HEK293 (cell line): ENCODE measurements at regions not wholly inside any gene's neighbourhood (a gene's known extent, or its start where the extent isn't known, plus 50 kb on each side); places are given as distances from the start of the nearest gene placed in this dataset.

ENCODE experiments used
- CTCF ChIA-PET: fragments of 350-600 bp; formaldehyde crosslinking; extraction: SDS; loops from one replicate; lab custom pipeline; 2021; ENCODE audit warnings: antibody characterized with exemption; lab: Yijun Ruan, JAX
- POLR2A ChIA-PET: fragments of 300-600 bp; formaldehyde crosslinking; extraction: SDS; loops from one replicate; lab custom pipeline; 2020; ENCODE audit warnings: antibody characterized with exemption, inconsistent platforms; lab: Yijun Ruan, JAX
- H3K27ac ChIP-seq: fragments of 200-500 bp; sonication (Bioruptor generic); 2 replicates; pipeline ENCODE4 v1.5.1; 2014; ENCODE audit warnings: low read depth, low read length, control low read depth, inconsistent platforms; ENCODE audit errors: extremely low read depth
- H3K36me3 ChIP-seq, 2 experiments: fragments of 200-500 bp in 1 of 2; sonication (Bioruptor generic) in 1 of 2; 1 replicate in 1 of 2; 2 replicates in 1 of 2; pipeline ENCODE4 v1.5.1; 2014 to 2017; ENCODE audit warnings: inconsistent platforms in 2 of 2, low read length in 2 of 2; ENCODE audit not compliant: control insufficient read depth in 2 of 2, insufficient read depth in 1 of 2
- H3K4me1 ChIP-seq: fragments of 200-500 bp; sonication (Bioruptor generic); 2 replicates; pipeline ENCODE4 v1.5.1; 2014; ENCODE audit warnings: mild to moderate bottlenecking, low read length, inconsistent platforms; ENCODE audit not compliant: control insufficient read depth, insufficient read depth
- H3K4me3 ChIP-seq: 2 replicates; pipeline ENCODE4 v1.5.1; 2011; ENCODE audit warnings: low read depth, mild to moderate bottlenecking, control low read depth, low read length, moderate library complexity
- H3K9me3 ChIP-seq: fragments of 200-500 bp; sonication (Bioruptor generic); 2 replicates; pipeline ENCODE4 v1.5.1; 2014; ENCODE audit warnings: low read depth, low read length, inconsistent platforms; ENCODE audit not compliant: control insufficient read depth, insufficient read depth
- GLIS2 ChIP-seq: fragments of 450-650 bp; formaldehyde crosslinking; IDR thresholded peaks from 2 replicates; pipeline ENCODE4 v1.5.1; 2016; ENCODE audit warnings: missing biosample characterization, missing genetic modification characterization
- SCRT1 ChIP-seq: fragments of 450-650 bp; formaldehyde crosslinking; IDR thresholded peaks from 2 replicates; pipeline ENCODE4 v1.5.1; 2016; ENCODE audit warnings: missing biosample characterization, missing genetic modification characterization, borderline replicate concordance
- SP2 ChIP-seq: fragments of 450-650 bp; formaldehyde crosslinking; IDR thresholded peaks from 2 replicates; pipeline ENCODE4 v1.5.1; 2016; ENCODE audit warnings: missing biosample characterization, missing genetic modification characterization
- ZBTB1 ChIP-seq: fragments of 450-650 bp; formaldehyde crosslinking; IDR thresholded peaks from 2 replicates; pipeline ENCODE4 v1.5.1; 2016; ENCODE audit warnings: missing biosample characterization, missing genetic modification characterization
- ZBTB21 ChIP-seq: fragments of 450-650 bp; formaldehyde crosslinking; IDR thresholded peaks from 2 replicates; pipeline ENCODE4 v1.5.1; 2017; ENCODE audit warnings: missing biosample characterization, missing genetic modification characterization
- ZBTB8A ChIP-seq: fragments of 450-650 bp; formaldehyde crosslinking; IDR thresholded peaks from 2 replicates; pipeline ENCODE4 v1.5.1; 2016; ENCODE audit warnings: missing biosample characterization, missing genetic modification characterization
- ZNF10 ChIP-seq: fragments of 450-650 bp; formaldehyde crosslinking; IDR thresholded peaks from 2 replicates; pipeline ENCODE4 v1.5.1; 2017; ENCODE audit warnings: missing biosample characterization, missing genetic modification characterization
- ZNF184 ChIP-seq: fragments of 450-650 bp; IDR thresholded peaks from 2 replicates; pipeline ENCODE4 v1.5.1; 2018; ENCODE audit warnings: missing biosample characterization, mild to moderate bottlenecking, missing genetic modification characterization
- ZNF202 ChIP-seq: fragments of 450-650 bp; formaldehyde crosslinking; IDR thresholded peaks from 2 replicates; pipeline ENCODE4 v1.5.1; 2016; ENCODE audit warnings: missing biosample characterization, missing genetic modification characterization, borderline replicate concordance
- ZNF266 ChIP-seq: fragments of 450-650 bp; formaldehyde crosslinking; IDR thresholded peaks from 2 replicates; pipeline ENCODE4 v1.5.1; 2016; ENCODE audit warnings: missing biosample characterization, missing genetic modification characterization, low read depth
- ZNF302 ChIP-seq: fragments of 450-650 bp; formaldehyde crosslinking; IDR thresholded peaks from 2 replicates; pipeline ENCODE4 v1.5.1; 2016; ENCODE audit warnings: missing biosample characterization, missing genetic modification characterization, low read depth
- ZNF623 ChIP-seq: fragments of 450-650 bp; formaldehyde crosslinking; IDR thresholded peaks from 2 replicates; pipeline ENCODE4 v1.5.1; 2016; ENCODE audit warnings: missing biosample characterization, missing genetic modification characterization
- ZNF629 ChIP-seq: fragments of 450-650 bp; formaldehyde crosslinking; IDR thresholded peaks from 2 replicates; pipeline ENCODE4 v1.5.1; 2017; ENCODE audit warnings: missing biosample characterization, missing genetic modification characterization
- TF ChIP-seq, protein P1 (sequence below): fragments of 450-650 bp; formaldehyde crosslinking; IDR thresholded peaks from 2 replicates; pipeline ENCODE4 v1.5.1; 2017; ENCODE audit warnings: missing biosample characterization, missing genetic modification characterization
- TF ChIP-seq, protein P2 (sequence below): fragments of 450-650 bp; formaldehyde crosslinking; IDR thresholded peaks from 2 replicates; pipeline ENCODE4 v1.5.1; 2016; ENCODE audit warnings: missing biosample characterization, missing genetic modification characterization
- TF ChIP-seq, protein P3 (sequence below): fragments of 450-650 bp; formaldehyde crosslinking; IDR thresholded peaks from 2 replicates; pipeline ENCODE4 v1.5.1; 2016; ENCODE audit warnings: missing biosample characterization, missing genetic modification characterization, low read depth
- TF ChIP-seq, protein P4 (sequence below): fragments of 450-650 bp; formaldehyde crosslinking; IDR thresholded peaks from 2 replicates; pipeline ENCODE4 v1.5.1; 2016; ENCODE audit warnings: missing biosample characterization, missing genetic modification characterization
- TF ChIP-seq, protein P5 (sequence below): fragments of 450-650 bp; formaldehyde crosslinking; optimal IDR thresholded peaks from 2 replicates; pipeline ENCODE3; 2016; ENCODE audit warnings: missing biosample characterization, mild to moderate bottlenecking, missing genetic modification characterization
- TF ChIP-seq, protein P6 (sequence below): fragments of 450-650 bp; formaldehyde crosslinking; IDR thresholded peaks from 2 replicates; pipeline ENCODE4 v1.5.0; 2017; ENCODE audit warnings: missing biosample characterization, missing genetic modification characterization, borderline replicate concordance
- TF ChIP-seq, protein P7 (sequence below): fragments of 450-650 bp; formaldehyde crosslinking; IDR thresholded peaks from 2 replicates; pipeline ENCODE4 v1.5.1; 2017; ENCODE audit warnings: missing biosample characterization, missing genetic modification characterization

DNA sequence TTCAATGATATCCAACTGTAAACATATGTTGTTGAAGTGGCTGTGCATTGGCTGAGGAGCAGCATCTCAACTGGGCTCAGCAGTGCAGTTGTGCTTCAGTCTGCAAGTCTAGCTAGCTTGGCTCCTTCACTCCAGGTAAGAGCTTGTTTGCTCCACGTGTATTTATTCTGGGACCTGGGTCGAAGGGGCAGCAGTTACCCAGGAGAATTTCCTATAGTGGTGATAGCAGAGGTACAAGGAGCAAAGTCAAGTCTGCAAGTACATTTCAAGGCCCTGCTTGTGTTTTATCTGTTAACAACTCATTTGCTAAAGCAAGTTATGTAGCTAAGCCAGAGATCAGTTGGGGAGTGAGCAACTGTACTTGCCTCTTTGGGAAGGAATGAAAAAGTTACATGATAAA, 286.2 kb upstream of the UMPS start:
- TF ChIP-seq ZNF623 (tag by site-specific recombination) (no peak), ZBTB21 (no peak), ZNF202 (no peak), ZBTB1 (no peak), ZNF10 (tag by site-specific recombination) (no peak), GLIS2 (tag by site-specific recombination) (no peak), ZNF266 (tag by site-specific recombination) (no peak), ZNF302 (tag by site-specific recombination) (no peak), SCRT1 (no peak), ZNF629 (tag by site-specific recombination) (no peak)
- TF ChIP-seq, protein P1, sequence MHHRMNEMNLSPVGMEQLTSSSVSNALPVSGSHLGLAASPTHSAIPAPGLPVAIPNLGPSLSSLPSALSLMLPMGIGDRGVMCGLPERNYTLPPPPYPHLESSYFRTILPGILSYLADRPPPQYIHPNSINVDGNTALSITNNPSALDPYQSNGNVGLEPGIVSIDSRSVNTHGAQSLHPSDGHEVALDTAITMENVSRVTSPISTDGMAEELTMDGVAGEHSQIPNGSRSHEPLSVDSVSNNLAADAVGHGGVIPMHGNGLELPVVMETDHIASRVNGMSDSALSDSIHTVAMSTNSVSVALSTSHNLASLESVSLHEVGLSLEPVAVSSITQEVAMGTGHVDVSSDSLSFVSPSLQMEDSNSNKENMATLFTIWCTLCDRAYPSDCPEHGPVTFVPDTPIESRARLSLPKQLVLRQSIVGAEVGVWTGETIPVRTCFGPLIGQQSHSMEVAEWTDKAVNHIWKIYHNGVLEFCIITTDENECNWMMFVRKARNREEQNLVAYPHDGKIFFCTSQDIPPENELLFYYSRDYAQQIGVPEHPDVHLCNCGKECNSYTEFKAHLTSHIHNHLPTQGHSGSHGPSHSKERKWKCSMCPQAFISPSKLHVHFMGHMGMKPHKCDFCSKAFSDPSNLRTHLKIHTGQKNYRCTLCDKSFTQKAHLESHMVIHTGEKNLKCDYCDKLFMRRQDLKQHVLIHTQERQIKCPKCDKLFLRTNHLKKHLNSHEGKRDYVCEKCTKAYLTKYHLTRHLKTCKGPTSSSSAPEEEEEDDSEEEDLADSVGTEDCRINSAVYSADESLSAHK = no peak
- TF ChIP-seq, protein P2, sequence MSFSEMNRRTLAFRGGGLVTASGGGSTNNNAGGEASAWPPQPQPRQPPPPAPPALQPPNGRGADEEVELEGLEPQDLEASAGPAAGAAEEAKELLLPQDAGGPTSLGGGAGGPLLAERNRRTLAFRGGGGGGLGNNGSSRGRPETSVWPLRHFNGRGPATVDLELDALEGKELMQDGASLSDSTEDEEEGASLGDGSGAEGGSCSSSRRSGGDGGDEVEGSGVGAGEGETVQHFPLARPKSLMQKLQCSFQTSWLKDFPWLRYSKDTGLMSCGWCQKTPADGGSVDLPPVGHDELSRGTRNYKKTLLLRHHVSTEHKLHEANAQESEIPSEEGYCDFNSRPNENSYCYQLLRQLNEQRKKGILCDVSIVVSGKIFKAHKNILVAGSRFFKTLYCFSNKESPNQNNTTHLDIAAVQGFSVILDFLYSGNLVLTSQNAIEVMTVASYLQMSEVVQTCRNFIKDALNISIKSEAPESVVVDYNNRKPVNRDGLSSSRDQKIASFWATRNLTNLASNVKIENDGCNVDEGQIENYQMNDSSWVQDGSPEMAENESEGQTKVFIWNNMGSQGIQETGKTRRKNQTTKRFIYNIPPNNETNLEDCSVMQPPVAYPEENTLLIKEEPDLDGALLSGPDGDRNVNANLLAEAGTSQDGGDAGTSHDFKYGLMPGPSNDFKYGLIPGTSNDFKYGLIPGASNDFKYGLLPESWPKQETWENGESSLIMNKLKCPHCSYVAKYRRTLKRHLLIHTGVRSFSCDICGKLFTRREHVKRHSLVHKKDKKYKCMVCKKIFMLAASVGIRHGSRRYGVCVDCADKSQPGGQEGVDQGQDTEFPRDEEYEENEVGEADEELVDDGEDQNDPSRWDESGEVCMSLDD (tag by site-specific recombination) = no peak
- TF ChIP-seq, protein P3, sequence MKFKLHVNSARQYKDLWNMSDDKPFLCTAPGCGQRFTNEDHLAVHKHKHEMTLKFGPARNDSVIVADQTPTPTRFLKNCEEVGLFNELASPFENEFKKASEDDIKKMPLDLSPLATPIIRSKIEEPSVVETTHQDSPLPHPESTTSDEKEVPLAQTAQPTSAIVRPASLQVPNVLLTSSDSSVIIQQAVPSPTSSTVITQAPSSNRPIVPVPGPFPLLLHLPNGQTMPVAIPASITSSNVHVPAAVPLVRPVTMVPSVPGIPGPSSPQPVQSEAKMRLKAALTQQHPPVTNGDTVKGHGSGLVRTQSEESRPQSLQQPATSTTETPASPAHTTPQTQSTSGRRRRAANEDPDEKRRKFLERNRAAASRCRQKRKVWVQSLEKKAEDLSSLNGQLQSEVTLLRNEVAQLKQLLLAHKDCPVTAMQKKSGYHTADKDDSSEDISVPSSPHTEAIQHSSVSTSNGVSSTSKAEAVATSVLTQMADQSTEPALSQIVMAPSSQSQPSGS (tag by site-specific recombination) = no peak
- TF ChIP-seq, all 188 proteins: peak for 0

DNA sequence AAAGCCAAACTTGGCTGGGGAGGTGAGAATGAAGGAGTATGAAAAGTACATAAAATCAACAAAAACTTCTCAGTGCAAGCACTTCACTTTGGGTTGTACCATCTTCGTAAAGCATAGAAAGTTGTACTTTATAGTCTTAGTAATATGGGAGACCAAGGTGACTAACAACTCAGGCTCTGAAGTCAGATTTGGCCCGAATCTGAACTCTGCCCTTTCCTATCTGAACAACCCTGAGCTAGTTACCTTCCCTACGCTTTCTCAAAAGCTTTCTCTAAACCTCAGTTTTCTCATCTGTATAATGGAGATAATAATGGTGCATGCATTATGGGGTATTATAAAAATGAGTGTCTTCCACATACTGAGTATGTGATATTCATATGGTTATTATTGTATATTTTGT, 285.4 kb upstream of the UMPS start:
- Histone ChIP-seq H3K9me3 (no peaks in the 10 kb centered on the region), H3K27ac (no peak overlapping the region), H3K36me3 (no peaks in the 10 kb centered on the region), H3K4me1 (no peaks in the 10 kb centered on the region), H3K4me3 (no peak overlapping the region)
- TF ChIP-seq, protein P4, sequence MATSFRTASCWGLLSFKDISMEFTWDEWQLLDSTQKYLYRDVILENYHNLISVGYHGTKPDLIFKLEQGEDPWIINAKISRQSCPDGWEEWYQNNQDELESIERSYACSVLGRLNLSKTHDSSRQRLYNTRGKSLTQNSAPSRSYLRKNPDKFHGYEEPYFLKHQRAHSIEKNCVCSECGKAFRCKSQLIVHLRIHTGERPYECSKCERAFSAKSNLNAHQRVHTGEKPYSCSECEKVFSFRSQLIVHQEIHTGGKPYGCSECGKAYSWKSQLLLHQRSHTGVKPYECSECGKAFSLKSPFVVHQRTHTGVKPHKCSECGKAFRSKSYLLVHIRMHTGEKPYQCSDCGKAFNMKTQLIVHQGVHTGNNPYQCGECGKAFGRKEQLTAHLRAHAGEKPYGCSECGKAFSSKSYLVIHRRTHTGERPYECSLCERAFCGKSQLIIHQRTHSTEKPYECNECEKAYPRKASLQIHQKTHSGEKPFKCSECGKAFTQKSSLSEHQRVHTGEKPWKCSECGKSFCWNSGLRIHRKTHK = no peak
- TF ChIP-seq, protein P5, sequence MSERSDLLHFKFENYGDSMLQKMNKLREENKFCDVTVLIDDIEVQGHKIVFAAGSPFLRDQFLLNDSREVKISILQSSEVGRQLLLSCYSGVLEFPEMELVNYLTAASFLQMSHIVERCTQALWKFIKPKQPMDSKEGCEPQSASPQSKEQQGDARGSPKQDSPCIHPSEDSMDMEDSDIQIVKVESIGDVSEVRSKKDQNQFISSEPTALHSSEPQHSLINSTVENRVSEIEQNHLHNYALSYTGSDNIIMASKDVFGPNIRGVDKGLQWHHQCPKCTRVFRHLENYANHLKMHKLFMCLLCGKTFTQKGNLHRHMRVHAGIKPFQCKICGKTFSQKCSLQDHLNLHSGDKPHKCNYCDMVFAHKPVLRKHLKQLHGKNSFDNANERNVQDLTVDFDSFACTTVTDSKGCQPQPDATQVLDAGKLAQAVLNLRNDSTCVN (tag by site-specific recombination) = no peak
- TF ChIP-seq, protein P6, sequence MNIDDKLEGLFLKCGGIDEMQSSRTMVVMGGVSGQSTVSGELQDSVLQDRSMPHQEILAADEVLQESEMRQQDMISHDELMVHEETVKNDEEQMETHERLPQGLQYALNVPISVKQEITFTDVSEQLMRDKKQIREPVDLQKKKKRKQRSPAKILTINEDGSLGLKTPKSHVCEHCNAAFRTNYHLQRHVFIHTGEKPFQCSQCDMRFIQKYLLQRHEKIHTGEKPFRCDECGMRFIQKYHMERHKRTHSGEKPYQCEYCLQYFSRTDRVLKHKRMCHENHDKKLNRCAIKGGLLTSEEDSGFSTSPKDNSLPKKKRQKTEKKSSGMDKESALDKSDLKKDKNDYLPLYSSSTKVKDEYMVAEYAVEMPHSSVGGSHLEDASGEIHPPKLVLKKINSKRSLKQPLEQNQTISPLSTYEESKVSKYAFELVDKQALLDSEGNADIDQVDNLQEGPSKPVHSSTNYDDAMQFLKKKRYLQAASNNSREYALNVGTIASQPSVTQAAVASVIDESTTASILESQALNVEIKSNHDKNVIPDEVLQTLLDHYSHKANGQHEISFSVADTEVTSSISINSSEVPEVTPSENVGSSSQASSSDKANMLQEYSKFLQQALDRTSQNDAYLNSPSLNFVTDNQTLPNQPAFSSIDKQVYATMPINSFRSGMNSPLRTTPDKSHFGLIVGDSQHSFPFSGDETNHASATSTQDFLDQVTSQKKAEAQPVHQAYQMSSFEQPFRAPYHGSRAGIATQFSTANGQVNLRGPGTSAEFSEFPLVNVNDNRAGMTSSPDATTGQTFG (tag by site-specific recombination) = no peak
- no peak for TF ChIP-seq ZNF184 (tag by site-specific recombination)
- no peak for TF ChIP-seq SP2 (tag by site-specific recombination)
- TF ChIP-seq ZBTB8A = no peak
- TF ChIP-seq, protein P7, sequence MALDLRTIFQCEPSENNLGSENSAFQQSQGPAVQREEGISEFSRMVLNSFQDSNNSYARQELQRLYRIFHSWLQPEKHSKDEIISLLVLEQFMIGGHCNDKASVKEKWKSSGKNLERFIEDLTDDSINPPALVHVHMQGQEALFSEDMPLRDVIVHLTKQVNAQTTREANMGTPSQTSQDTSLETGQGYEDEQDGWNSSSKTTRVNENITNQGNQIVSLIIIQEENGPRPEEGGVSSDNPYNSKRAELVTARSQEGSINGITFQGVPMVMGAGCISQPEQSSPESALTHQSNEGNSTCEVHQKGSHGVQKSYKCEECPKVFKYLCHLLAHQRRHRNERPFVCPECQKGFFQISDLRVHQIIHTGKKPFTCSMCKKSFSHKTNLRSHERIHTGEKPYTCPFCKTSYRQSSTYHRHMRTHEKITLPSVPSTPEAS (tag by site-specific recombination) = no peak
- POLR2A ChIA-PET = no interaction called here
- CTCF ChIA-PET = no interaction called here

More for the DNA sequence above, 286.2 kb upstream of the UMPS start:
- H3K27ac ChIP-seq = no peak overlapping the region
- POLR2A ChIA-PET = no interaction called here
- H3K9me3 ChIP-seq = no peaks in the 10 kb centered on the region
- H3K4me3 ChIP-seq = no peak overlapping the region
- no peaks in the 10 kb centered on the region for H3K4me1 ChIP-seq
- no peaks in the 10 kb centered on the region for H3K36me3 ChIP-seq
- CTCF ChIA-PET = interaction anchor here (0.7 to 0.9 kb wide), 3 partner anchors 9 to 24 kb away, joined by 3 to 5 read pairs (median 4); no protein-coding TSS in a partner anchor
